Fibroblast of mammary gland (primary cell): ENCODE measurements at regions not wholly inside any gene's neighbourhood (a gene's known extent, or its start where the extent isn't known, plus 50 kb on each side); places are given as distances from the start of the nearest gene placed in this dataset.

Experiments
- DNase-seq: peaks from one replicate; pipeline ENCODE4 v3.0.0-alpha.2; 2010; ENCODE audit warnings: low read depth
- H3K4me3 ChIP-seq: 2 replicates; pipeline ENCODE4 v1.5.1; 2011; ENCODE audit warnings: low read depth, mild to moderate bottlenecking, low read length, moderate library complexity; ENCODE audit not compliant: control insufficient read depth
- TF ChIP-seq, protein P1 (sequence below): conservative IDR thresholded peaks from 2 replicates; pipeline ENCODE4 v1.5.1; 2011; ENCODE audit warnings: low read depth, low read length, inconsistent platforms; ENCODE audit not compliant: control insufficient read depth, insufficient read depth

DNA sequence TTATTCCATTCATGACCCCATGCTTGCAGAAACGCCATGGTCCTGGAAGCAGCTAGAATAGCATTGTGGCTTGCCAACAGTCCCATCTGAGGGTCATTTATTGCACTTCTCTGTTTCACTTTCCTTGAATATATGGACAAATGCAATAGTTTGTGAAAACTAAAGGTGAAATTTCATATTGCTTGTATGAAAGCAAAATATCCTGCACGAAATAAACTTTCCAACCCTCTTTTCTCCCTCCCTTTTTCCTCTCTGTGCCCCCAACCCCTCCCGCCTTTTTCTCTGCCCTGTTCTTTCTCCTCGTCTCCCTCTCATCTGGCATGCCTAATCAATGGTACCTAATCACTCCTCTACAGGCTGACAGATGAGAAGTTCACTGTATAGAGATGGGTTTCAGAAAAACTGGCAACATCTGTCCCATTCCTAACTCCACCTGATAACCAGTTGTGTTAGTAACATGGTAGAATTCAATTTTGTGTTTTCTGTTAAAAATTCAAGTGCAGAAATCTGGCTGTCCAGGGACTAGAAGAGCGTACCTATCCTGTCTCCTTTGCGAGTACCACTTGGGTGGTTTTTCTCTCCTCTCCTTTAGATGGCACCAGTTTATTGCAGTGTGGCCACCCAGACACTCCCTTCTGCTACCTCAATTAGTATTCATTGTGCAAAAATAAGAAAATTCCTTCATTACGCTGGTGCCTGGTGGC, 198.6 kb downstream of the FOXA2 start:
- H3K4me3 ChIP-seq: no peak overlapping the region
- DNase-seq: no peak
- TF ChIP-seq, protein P1, sequence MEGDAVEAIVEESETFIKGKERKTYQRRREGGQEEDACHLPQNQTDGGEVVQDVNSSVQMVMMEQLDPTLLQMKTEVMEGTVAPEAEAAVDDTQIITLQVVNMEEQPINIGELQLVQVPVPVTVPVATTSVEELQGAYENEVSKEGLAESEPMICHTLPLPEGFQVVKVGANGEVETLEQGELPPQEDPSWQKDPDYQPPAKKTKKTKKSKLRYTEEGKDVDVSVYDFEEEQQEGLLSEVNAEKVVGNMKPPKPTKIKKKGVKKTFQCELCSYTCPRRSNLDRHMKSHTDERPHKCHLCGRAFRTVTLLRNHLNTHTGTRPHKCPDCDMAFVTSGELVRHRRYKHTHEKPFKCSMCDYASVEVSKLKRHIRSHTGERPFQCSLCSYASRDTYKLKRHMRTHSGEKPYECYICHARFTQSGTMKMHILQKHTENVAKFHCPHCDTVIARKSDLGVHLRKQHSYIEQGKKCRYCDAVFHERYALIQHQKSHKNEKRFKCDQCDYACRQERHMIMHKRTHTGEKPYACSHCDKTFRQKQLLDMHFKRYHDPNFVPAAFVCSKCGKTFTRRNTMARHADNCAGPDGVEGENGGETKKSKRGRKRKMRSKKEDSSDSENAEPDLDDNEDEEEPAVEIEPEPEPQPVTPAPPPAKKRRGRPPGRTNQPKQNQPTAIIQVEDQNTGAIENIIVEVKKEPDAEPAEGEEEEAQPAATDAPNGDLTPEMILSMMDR: peak; percentile 23

DNA sequence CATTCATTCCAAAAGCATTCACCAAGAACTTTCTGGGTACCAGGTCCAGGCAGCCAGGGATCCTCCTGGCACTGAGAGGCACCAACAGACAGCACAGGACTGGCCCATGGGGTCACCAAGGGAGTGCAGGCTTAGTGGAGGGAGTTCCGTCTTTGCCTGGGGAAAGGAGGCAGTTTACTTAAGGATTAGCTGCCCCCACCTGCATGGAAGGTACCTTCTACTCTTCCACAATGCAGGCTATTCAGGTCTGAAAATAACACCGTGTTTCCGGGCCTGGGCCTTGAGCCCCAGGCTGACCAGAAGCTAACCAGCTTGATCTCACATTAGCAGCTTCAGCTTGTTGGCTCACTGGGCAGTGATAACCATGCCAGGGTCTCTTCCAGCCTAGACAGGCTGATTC, 199.4 kb downstream of the FOXA2 start:
- TF ChIP-seq, protein P1: no peak
- no peak overlapping the region for H3K4me3 ChIP-seq
- DNase-seq: no peak

DNA sequence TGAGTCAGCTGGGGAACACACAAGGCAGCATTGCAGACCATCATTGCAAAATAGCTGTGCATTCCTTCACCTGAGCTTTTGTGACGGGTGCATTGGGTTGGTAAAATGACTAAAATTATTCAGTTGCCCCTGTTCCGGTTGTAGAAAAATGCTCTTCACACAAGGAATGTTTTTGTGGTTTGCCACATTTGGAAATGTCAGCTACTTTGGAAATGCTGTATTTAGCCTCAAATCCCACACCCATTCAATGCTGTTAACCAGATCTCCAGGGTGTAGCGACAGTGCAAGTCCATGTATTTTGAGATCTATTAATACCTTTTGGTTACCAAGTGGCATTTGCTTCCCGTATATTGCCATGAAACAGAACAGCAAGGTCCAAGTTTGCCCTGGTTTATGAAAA, 201.2 kb downstream of the FOXA2 start:
- TF ChIP-seq, protein P1: no peak
- no peak for DNase-seq
- no peak overlapping the region for H3K4me3 ChIP-seq

DNA sequence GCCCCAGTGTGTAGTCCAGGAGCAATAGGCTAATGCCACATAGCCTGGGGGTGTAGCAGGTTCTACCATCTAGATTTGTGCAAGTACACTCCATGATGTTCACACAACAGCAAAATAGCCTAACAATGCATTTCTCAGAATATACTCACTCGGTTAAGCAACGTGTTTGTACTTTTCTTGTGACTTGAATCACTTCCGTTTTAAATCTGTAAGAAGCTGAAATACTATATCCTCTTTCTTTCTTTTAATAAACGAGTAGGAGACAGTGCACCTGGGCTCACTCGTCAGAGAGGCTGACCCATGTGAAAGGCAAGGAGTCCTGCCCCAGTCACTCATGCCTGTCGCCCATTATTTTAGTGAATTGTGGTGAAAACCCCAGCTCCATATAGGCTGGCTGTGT, 201.6 kb downstream of the FOXA2 start:
- no peak overlapping the region for H3K4me3 ChIP-seq
- DNase-seq: peak; percentile 34
- TF ChIP-seq, protein P1: no peak

DNA sequence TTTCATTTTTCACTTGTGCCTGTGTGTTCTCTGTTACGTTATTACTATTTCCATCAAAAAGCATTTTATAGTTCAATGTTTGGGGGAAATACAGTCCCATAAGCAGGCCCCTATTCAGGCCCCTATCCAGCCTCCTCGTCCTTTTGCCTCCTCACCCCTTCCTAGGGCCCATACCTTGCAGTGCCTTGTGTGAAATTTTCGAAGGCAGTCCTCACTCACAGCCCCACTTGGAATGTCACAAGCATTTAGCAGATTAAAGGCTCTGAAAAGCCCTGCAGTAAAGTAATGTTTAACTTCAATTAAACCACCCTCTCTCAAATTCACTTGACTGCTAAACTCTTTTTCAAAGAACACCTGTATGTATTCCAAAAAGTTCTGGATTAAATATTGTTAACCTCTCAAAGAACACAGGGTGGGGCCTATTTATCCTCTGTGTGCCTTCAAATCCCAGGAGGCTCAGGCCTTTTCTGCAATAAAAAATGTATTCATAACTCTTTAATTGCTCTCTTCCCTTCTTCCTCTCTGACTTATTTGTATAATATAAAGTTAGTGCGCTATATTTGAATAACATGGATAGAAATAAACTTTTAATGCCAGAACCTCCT, 202.5 kb downstream of the FOXA2 start:
- no peak overlapping the region for H3K4me3 ChIP-seq
- DNase-seq: no peak
- TF ChIP-seq, protein P1: no peak

DNA sequence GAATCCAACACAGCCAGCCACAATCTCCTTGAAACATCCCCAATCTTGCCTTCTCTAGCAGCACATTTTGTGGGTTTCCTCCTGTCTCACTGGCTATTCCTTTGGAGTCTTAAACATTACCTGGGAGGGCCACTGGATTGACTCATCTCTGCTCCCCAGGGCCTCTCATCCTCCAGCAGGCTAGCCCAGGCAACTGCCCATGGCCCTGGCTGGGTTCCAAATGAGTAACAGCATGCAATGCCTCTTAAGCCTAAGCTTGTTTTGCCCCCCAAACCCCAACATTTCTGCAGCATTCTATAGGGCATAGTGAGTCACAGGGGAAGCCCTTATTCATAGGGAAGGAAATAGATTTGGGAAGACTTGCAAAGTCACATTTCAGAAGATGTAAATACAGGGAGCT, 204.9 kb downstream of the FOXA2 start:
- TF ChIP-seq, protein P1: no peak
- DNase-seq: peak; percentile 79
- no peak overlapping the region for H3K4me3 ChIP-seq
